Hepatocyte (in vitro differentiated cells): ENCODE measurements at regions not wholly inside any gene's neighbourhood (a gene's known extent, or its start where the extent isn't known, plus 50 kb on each side); places are given as distances from the start of the nearest gene placed in this dataset.

Experiments
- DNase-seq: peaks from one replicate; pipeline ENCODE4 v3.0.0-alpha.2; 2016; ENCODE audit warnings: low spot score
- H2AFZ ChIP-seq: fragments of 200-600 bp; sonication (generic); 2 replicates; pipeline ENCODE4 v1.6.0; 2016; ENCODE audit warnings: antibody characterized with exemption, mild to moderate bottlenecking
- H3K27ac ChIP-seq: fragments of 200-600 bp; sonication (generic); 2 replicates; pipeline ENCODE4 v1.5.1; 2016; ENCODE audit warnings: mild to moderate bottlenecking
- H3K27me3 ChIP-seq: fragments of 200-600 bp; sonication (generic); 2 replicates; pipeline ENCODE4 v1.6.1; 2016
- H3K36me3 ChIP-seq: fragments of 200-600 bp; sonication (generic); replicated peaks from 2 replicates; pipeline ENCODE4 v1.5.1; 2016; ENCODE audit warnings: low read depth; ENCODE audit not compliant: insufficient read depth
- H3K4me1 ChIP-seq: fragments of 200-600 bp; sonication (generic); 2 replicates; pipeline ENCODE4 v1.5.1; 2016; ENCODE audit warnings: mild to moderate bottlenecking, moderate library complexity; ENCODE audit not compliant: insufficient read depth
- H3K4me2 ChIP-seq: fragments of 200-600 bp; sonication (generic); 2 replicates; pipeline ENCODE4 v1.6.0; 2016
- H3K4me3 ChIP-seq: fragments of 200-600 bp; sonication (generic); 2 replicates; pipeline ENCODE4 v1.5.1; 2016; ENCODE audit warnings: mild to moderate bottlenecking
- H3K79me2 ChIP-seq: fragments of 200-600 bp; sonication (generic); 2 replicates; pipeline ENCODE4 v1.6.0; 2017; ENCODE audit warnings: mild to moderate bottlenecking
- H3K9me2 ChIP-seq: fragments of 200-600 bp; sonication (generic); replicated peaks from 2 replicates; pipeline ENCODE4 v1.6.0; 2017; ENCODE audit warnings: mild to moderate bottlenecking; ENCODE audit not compliant: insufficient read depth
- H3K9me3 ChIP-seq: fragments of 200-600 bp; sonication (generic); 2 replicates; pipeline ENCODE4 v1.5.1; 2016; ENCODE audit warnings: low read depth, mild to moderate bottlenecking
- H4K20me1 ChIP-seq: fragments of 200-600 bp; sonication (generic); 2 replicates; pipeline ENCODE4 v1.6.0; 2016; ENCODE audit warnings: mild to moderate bottlenecking; ENCODE audit not compliant: insufficient read depth, poor library complexity, severe bottlenecking
- CTCF ChIP-seq: fragments of 200-600 bp; sonication (generic); IDR thresholded peaks from 2 replicates; pipeline ENCODE4 v1.5.1; 2016; ENCODE audit warnings: antibody characterized with exemption, mild to moderate bottlenecking; ENCODE audit not compliant: poor library complexity
- EZH2 ChIP-seq: fragments of 200-600 bp; sonication (generic); IDR thresholded peaks from 2 replicates; pipeline ENCODE4 v1.6.1; 2016; ENCODE audit warnings: antibody characterized with exemption, mild to moderate bottlenecking, borderline replicate concordance
- EZH2phosphoT487 ChIP-seq: fragments of 200-600 bp; sonication (generic); IDR thresholded peaks from one replicate; pipeline ENCODE4 v1.6.1; 2018; ENCODE audit warnings: antibody characterized with exemption, mild to moderate bottlenecking, low read depth, moderate library complexity; ENCODE audit not compliant: unreplicated experiment, severe bottlenecking
- WGBS: methylation state at CpG from one replicate; pipeline ENCODE4 v1.1.6; 2016; ENCODE audit warnings: low lambda C conversion rate; ENCODE audit errors: missing lambda C conversion rate; 5-methylcytosine and 5-hydroxymethylcytosine counted together

- no peaks in the 10 kb centered on the region for H3K36me3 ChIP-seq
- H4K20me1 ChIP-seq: no peaks in the 10 kb centered on the region
- H3K4me3 ChIP-seq: no peak overlapping the region
- H2AFZ ChIP-seq: no peak overlapping the region
- no peaks in the 10 kb centered on the region for H3K4me1 ChIP-seq
- no peak for DNase-seq
- no peaks in the 10 kb centered on the region for H3K9me3 ChIP-seq
- H3K9me2 ChIP-seq: no peaks in the 10 kb centered on the region
- TF ChIP-seq CTCF: no peak
- no peak overlapping the region for H3K27ac ChIP-seq
- H3K79me2 ChIP-seq: no peaks in the 10 kb centered on the region
- H3K4me2 ChIP-seq: no peak overlapping the region
- H3K27me3 ChIP-seq: no peaks in the 10 kb centered on the region
These were observed 63.7 kb upstream of the FANCL start for GRCh38 chr2:58304843-58305242.

GRCh38 chr2:58299123-58299522 is 58.0 kb upstream of the FANCL start:
- H3K4me1 ChIP-seq: no peaks in the 10 kb centered on the region
- no peaks in the 10 kb centered on the region for H3K36me3 ChIP-seq
- H3K9me2 ChIP-seq: no peaks in the 10 kb centered on the region
- H4K20me1 ChIP-seq: no peaks in the 10 kb centered on the region
- TF ChIP-seq CTCF (no peak), EZH2 (no peak), EZH2phosphoT487 (no peak)
- 85% methylated on average over 1 of the region's 1 CpG for WGBS
- H3K27me3 ChIP-seq: no peaks in the 10 kb centered on the region
- H2AFZ ChIP-seq: no peak overlapping the region
- no peak overlapping the region for H3K27ac ChIP-seq
- DNase-seq: no peak
- H3K9me3 ChIP-seq: no peaks in the 10 kb centered on the region
- H3K79me2 ChIP-seq: no peaks in the 10 kb centered on the region
- no peak overlapping the region for H3K4me2 ChIP-seq
- no peak overlapping the region for H3K4me3 ChIP-seq

- Histone ChIP-seq H3K27ac (no peak overlapping the region), H3K9me3 (no peaks in the 10 kb centered on the region), H2AFZ (no peak overlapping the region), H3K4me3 (no peak overlapping the region), H3K27me3 (no peaks in the 10 kb centered on the region), H3K4me2 (no peak overlapping the region), H3K4me1 (no peaks in the 10 kb centered on the region), H3K79me2 (no peaks in the 10 kb centered on the region), H3K36me3 (no peaks in the 10 kb centered on the region), H4K20me1 (no peaks in the 10 kb centered on the region), H3K9me2 (no peaks in the 10 kb centered on the region)
- no peak for TF ChIP-seq EZH2
- TF ChIP-seq CTCF: no peak
- no peak for TF ChIP-seq EZH2phosphoT487
- DNase-seq: no peak
- WGBS: 88% methylated on average over 1 of the region's 1 CpG
These were observed 51.9 kb upstream of the FANCL start for GRCh38 chr2:58293056-58293455.

- Histone ChIP-seq H3K27me3 (no peaks in the 10 kb centered on the region), H2AFZ (no peak overlapping the region), H3K36me3 (no peaks in the 10 kb centered on the region), H3K4me3 (no peak overlapping the region), H3K4me1 (no peaks in the 10 kb centered on the region), H3K27ac (no peak overlapping the region), H3K9me3 (no peaks in the 10 kb centered on the region), H3K9me2 (no peaks in the 10 kb centered on the region), H4K20me1 (no peaks in the 10 kb centered on the region), H3K79me2 (no peaks in the 10 kb centered on the region), H3K4me2 (no peak overlapping the region)
- 59% methylated on average over 4 of the region's 4 CpGs for WGBS
- TF ChIP-seq EZH2phosphoT487 (no peak), EZH2 (no peak), CTCF (no peak)
- no peak for DNase-seq
These were observed 50.8 kb upstream of the FANCL start for GRCh38 chr2:58291726-58292438.
